ENCODE measurements at regions not wholly inside any gene's neighbourhood (a gene's known extent, or its start where the extent isn't known, plus 50 kb on each side); places are given as distances from the start of the nearest gene placed in this dataset.

DNA sequence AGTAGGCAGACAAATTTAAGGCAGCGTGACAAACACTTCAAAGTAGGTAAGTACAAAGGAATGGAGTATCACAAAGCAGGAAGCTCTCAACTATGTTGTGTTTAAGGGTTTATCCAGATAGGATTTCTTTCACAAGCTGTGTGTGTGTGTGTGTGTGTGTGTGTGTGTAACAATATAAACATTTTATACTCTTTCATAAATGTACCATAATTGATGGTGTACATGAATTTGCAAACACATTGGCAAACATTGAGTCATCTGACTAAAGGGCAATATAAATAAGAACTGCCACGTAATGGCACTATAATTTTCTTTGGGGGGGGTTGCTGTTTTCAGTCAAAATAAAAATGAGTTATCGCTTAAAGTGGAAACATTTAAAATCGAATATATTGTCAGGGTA, 1004.4 kb upstream of the DDX18 start:
- TF ChIP-seq CTCF (IDR thresholded peaks at IDR 0.05; ENCODE audit: low read depth, low read length, missing input control) (no peak), JUND (IDR thresholded peaks at IDR 0.05) (no peak), HNF4G (IDR thresholded peaks at IDR 0.05) (no peak), ATF3 (IDR thresholded peaks at IDR 0.05) (no peak), FOXA1 (IDR thresholded peaks at IDR 0.05) (no peak), GABPA (IDR thresholded peaks at IDR 0.05 in 1 of 2, conservative IDR thresholded peaks at IDR 0.05 in 1 of 2) (no peak)
- TF ChIP-seq, protein P1, sequence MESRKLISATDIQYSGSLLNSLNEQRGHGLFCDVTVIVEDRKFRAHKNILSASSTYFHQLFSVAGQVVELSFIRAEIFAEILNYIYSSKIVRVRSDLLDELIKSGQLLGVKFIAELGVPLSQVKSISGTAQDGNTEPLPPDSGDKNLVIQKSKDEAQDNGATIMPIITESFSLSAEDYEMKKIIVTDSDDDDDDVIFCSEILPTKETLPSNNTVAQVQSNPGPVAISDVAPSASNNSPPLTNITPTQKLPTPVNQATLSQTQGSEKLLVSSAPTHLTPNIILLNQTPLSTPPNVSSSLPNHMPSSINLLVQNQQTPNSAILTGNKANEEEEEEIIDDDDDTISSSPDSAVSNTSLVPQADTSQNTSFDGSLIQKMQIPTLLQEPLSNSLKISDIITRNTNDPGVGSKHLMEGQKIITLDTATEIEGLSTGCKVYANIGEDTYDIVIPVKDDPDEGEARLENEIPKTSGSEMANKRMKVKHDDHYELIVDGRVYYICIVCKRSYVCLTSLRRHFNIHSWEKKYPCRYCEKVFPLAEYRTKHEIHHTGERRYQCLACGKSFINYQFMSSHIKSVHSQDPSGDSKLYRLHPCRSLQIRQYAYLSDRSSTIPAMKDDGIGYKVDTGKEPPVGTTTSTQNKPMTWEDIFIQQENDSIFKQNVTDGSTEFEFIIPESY (IDR thresholded peaks at IDR 0.05) = no peak

Measured in liver (tissue), 3 donors.